AG04450 (cell line): ENCODE measurements at regions not wholly inside any gene's neighbourhood (a gene's known extent, or its start where the extent isn't known, plus 50 kb on each side); places are given as distances from the start of the nearest gene placed in this dataset.

Experiments used
- CTCF ChIA-PET: fragments of 300-600, 350-600 bp; formaldehyde crosslinking; extraction: SDS; loops from one replicate; lab custom pipeline; 2022; ENCODE audit warnings: antibody characterized with exemption, inconsistent platforms; lab: Charles Lee
- POLR2A ChIA-PET: fragments of 350-600 bp; formaldehyde crosslinking; extraction: SDS; loops from one replicate; lab custom pipeline; 2021; ENCODE audit warnings: antibody characterized with exemption, inconsistent platforms; lab: Yijun Ruan, JAX
- DNase-seq: peaks from one replicate; pipeline ENCODE4 v3.0.0-alpha.2; 2011; ENCODE audit warnings: low read depth, low spot score
- H3K27ac ChIP-seq: one replicate; pipeline ENCODE4 v1.5.1; 2012; ENCODE audit warnings: low read depth, low read length, control low read depth
- H3K27me3 ChIP-seq: one replicate; pipeline ENCODE4 v1.6.0; 2012; ENCODE audit warnings: low read length; ENCODE audit not compliant: control insufficient read depth, insufficient read depth
- H3K4me3 ChIP-seq: 2 replicates; pipeline ENCODE4 v1.5.1; 2011; ENCODE audit warnings: mild to moderate bottlenecking, low read depth, low read length, control low read depth
- H3K9me3 ChIP-seq: 2 replicates; pipeline ENCODE4 v1.5.1; 2012; ENCODE audit warnings: low read length; ENCODE audit not compliant: control insufficient read depth, insufficient read depth
- TF ChIP-seq, protein P1 (sequence below): IDR thresholded peaks from 2 replicates; pipeline ENCODE4 v1.5.1; 2011; ENCODE audit warnings: low read depth, low read length, control low read depth, inconsistent platforms

DNA sequence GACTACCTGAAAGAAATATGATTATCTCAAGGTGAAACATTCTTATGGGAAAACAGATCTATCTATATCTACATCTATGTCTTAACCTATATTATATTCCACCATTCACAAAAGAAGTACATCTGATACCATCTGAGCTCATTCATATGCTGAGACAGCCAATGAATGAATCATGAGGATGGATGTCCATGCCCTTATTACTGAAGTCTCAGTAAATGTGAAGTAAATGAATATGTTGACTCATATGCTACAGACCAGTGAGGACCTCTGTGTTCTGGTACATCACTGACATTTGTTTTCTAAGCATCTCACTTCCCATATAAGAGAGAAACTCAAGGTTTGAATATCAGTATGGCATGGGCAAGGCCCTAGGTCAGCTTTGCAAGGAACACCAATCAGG, 311.2 kb upstream of the TMC3 start:
- no peak for DNase-seq
- TF ChIP-seq, protein P1, sequence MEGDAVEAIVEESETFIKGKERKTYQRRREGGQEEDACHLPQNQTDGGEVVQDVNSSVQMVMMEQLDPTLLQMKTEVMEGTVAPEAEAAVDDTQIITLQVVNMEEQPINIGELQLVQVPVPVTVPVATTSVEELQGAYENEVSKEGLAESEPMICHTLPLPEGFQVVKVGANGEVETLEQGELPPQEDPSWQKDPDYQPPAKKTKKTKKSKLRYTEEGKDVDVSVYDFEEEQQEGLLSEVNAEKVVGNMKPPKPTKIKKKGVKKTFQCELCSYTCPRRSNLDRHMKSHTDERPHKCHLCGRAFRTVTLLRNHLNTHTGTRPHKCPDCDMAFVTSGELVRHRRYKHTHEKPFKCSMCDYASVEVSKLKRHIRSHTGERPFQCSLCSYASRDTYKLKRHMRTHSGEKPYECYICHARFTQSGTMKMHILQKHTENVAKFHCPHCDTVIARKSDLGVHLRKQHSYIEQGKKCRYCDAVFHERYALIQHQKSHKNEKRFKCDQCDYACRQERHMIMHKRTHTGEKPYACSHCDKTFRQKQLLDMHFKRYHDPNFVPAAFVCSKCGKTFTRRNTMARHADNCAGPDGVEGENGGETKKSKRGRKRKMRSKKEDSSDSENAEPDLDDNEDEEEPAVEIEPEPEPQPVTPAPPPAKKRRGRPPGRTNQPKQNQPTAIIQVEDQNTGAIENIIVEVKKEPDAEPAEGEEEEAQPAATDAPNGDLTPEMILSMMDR: no peak
- CTCF ChIA-PET: no interaction called here
- POLR2A ChIA-PET: no interaction called here
- Histone ChIP-seq H3K27ac (no peak overlapping the region), H3K9me3 (no peaks in the 10 kb centered on the region), H3K4me3 (no peak overlapping the region), H3K27me3 (no peaks in the 10 kb centered on the region)

DNA sequence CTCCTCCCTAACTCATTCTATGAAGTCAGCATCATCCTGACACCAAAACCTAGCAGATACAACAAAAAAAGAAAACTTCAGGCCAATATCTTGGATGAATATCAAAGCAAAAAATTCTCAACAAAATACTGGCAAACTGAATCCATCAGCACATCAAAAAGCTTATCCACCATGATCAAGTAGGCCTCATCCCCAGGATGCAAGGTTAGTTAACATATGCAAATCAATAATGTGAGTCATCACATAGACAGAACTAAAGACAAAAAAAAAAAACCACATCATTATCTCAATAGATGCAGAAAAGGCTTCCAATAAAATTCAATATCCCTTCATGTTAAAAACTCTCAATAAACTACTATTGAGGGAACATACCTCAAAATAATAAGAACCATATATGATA, 306.8 kb upstream of the TMC3 start:
- Histone ChIP-seq H3K27me3 (no peaks in the 10 kb centered on the region), H3K4me3 (no peak overlapping the region), H3K27ac (no peak overlapping the region), H3K9me3 (no peaks in the 10 kb centered on the region)
- ChIA-PET CTCF (no interaction called here), POLR2A (no interaction called here)
- TF ChIP-seq, protein P1: no peak
- DNase-seq: no peak

DNA sequence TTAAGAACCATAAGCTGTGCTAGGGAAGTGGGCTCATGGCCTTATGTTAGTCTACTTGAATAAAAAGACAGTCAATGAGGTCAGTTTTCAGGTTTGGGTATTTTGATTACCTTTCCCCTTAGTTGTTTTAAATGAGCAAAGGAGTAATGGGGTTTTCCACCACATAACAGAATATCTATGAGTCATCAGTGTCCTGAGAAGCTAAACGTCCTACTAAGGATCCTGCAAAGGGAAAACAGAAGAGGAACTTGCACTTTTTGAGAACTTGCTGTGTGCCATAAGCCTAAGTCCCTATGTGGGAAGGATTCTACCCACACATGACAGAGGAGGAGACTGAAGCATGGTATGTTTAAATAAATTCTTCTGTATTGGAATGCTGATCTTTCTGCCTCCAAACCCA, 292.8 kb upstream of the TMC3 start:
- no peak for DNase-seq
- Histone ChIP-seq H3K4me3 (no peak overlapping the region), H3K9me3 (no peaks in the 10 kb centered on the region), H3K27me3 (no peaks in the 10 kb centered on the region), H3K27ac (no peak overlapping the region)
- TF ChIP-seq, protein P1: no peak
- POLR2A ChIA-PET: no interaction called here
- CTCF ChIA-PET: no interaction called here

DNA sequence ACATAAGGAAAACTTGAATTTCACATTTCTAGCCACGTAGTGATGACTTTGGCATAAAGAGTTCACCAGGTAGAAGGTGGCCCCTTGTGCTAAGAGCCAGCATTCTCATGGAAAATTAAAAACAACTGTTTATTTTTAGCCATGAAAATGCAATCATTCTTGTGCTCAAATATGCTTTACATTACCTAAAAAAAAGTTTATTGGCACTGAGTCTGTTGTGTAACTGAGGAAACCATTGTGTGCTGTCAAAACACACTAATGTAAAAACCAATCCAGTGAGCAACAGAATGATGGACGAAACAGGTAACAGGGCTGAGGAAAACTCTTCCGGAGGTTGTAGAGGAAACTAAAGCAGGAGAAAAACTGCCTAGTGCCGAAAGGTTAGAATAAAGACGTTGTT, 287.0 kb upstream of the TMC3 start:
- TF ChIP-seq, protein P1: no peak

DNA sequence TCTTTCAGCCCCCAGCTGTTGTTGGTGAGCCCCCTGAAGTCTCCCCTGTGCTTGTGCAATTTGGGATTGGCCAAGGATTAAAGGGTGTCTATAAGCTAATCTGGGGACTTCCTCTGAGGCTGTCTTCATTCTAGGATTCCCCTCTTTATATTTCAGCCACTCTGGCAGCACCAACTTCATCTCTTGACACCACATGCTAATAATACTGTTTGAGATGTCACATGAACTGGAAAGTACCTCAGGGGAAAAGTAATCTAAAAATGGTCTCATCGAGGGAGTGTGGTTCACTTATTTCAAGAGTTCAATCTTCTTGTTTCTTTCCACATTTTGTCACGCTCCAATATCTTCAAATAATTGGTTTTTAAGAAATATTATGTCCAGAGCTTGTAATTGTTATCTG, 279.2 kb upstream of the TMC3 start:
- TF ChIP-seq, protein P1: no peak
- DNase-seq: no peak
- ChIA-PET CTCF (no interaction called here), POLR2A (interaction anchor here (0.9 kb wide), 1 partner anchor 11 kb away, joined by 3 read pairs; no protein-coding TSS in a partner anchor)
- H3K4me3 ChIP-seq: no peak overlapping the region
- no peak overlapping the region for H3K27ac ChIP-seq
- H3K27me3 ChIP-seq: no peaks in the 10 kb centered on the region
- H3K9me3 ChIP-seq: peaks cover 16% of the 10 kb centered on the region

More for the DNA sequence above, 287.0 kb upstream of the TMC3 start:
- POLR2A ChIA-PET: no interaction called here
- Histone ChIP-seq H3K9me3 (no peaks in the 10 kb centered on the region), H3K4me3 (no peak overlapping the region), H3K27me3 (no peaks in the 10 kb centered on the region), H3K27ac (no peak overlapping the region)
- CTCF ChIA-PET: no interaction called here
- DNase-seq: no peak
